Esophagus muscularis mucosa (tissue), 4 donors: ENCODE measurements at regions not wholly inside any gene's neighbourhood (a gene's known extent, or its start where the extent isn't known, plus 50 kb on each side); places are given as distances from the start of the nearest gene placed in this dataset.

Source experiments
- EP300 ChIP-seq: sonication (generic); formaldehyde crosslinking; IDR thresholded peaks from one replicate; pipeline ENCODE4 v1.6.1; 2017; ENCODE audit warnings: antibody characterized with exemption
- POLR2A ChIP-seq: fragments of 450-650 bp; IDR thresholded peaks from one replicate; pipeline ENCODE4 v1.6.1; 2017; ENCODE audit warnings: antibody characterized with exemption, moderate library complexity, mild to moderate bottlenecking, low read depth
- POLR2AphosphoS5 ChIP-seq, 2 donors: sonication (generic); formaldehyde crosslinking; IDR thresholded peaks; one replicate each; pipeline ENCODE4 v1.6.1; 2017; ENCODE audit warnings: antibody characterized with exemption in 2 of 2
- TF ChIP-seq, protein P1 (sequence below), 3 experiments: fragments of 200-600 bp in 2 of 3; fragments of 450-650 bp in 1 of 3; sonication (generic) in 2 of 3; IDR thresholded peaks; one replicate each; pipeline ENCODE4 v1.5.1; 2017 to 2019; ENCODE audit warnings: antibody characterized with exemption in 3 of 3, mild to moderate bottlenecking in 2 of 3, moderate library complexity in 1 of 3

DNA sequence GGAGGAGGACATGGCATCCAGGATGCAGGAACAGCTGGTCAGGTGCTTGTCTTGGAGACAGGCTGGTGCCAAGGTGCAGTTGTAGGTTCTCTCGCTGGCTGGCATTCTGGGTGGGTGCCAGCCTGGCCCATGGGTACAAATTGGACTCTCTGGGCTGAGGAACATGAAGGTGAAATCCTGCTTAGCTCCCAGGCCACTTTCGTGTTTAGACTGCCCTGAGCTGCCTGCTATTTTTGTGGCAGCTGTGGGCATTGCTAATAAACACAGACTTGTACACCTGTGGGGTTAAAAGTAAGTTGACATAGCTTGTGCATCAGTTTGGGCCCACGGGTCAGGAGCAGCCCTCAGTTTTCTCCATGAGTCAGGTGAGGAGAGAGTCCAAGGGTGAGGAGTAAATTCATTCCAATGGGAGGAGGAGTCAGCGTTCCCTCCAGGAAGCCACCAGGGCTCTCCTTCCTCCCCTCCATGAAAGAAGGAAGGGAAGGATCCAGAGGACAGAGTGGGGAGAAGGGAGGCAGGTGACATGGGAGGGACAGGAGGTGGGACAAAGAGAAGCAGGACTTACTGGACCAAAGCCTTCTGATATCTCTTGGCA lies 380.0 kb downstream of the GLRX3 start:
- TF ChIP-seq, protein P1, sequence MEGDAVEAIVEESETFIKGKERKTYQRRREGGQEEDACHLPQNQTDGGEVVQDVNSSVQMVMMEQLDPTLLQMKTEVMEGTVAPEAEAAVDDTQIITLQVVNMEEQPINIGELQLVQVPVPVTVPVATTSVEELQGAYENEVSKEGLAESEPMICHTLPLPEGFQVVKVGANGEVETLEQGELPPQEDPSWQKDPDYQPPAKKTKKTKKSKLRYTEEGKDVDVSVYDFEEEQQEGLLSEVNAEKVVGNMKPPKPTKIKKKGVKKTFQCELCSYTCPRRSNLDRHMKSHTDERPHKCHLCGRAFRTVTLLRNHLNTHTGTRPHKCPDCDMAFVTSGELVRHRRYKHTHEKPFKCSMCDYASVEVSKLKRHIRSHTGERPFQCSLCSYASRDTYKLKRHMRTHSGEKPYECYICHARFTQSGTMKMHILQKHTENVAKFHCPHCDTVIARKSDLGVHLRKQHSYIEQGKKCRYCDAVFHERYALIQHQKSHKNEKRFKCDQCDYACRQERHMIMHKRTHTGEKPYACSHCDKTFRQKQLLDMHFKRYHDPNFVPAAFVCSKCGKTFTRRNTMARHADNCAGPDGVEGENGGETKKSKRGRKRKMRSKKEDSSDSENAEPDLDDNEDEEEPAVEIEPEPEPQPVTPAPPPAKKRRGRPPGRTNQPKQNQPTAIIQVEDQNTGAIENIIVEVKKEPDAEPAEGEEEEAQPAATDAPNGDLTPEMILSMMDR (IDR thresholded peaks at IDR 0.05) = no peak
- TF ChIP-seq EP300 (no peak), POLR2A (no peak), POLR2AphosphoS5 (IDR thresholded peaks at IDR 0.05) (no peak)
